ENCODE measurements at regions not wholly inside any gene's neighbourhood (a gene's known extent, or its start where the extent isn't known, plus 50 kb on each side); places are given as distances from the start of the nearest gene placed in this dataset.

DNA sequence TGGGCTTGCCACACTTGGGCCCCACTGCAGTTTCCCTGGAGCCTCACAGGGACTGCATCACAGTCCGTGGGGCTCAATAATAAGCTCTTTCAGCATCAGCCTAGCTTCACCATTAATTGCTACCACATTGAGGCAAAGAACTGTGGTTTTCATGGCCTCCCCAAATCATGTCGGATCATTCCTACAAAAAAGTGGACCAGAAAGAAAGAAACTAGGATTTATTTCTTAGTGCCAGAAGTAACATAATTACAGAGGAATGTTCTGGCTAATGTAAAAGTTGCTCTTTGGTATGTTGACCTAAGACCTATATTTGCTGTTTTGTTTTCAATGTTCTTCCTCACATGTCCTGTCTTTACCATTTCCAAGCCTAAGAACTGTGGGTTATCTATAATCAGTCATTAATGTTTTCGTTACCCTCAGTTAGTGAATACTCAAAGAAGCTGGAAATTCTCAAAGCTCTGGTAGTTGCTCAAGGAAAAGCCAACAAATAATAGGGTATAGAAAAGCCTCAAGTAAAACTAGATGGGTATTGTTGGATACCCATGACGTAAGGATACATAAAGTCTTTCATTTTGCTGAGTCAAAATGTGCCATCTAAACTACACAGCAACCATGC, 173.9 kb downstream of the LTN1 start:
- DNase-seq (ENCODE audit: low read depth) (no peak), FAIRE-seq (no peak)
- no peaks in the 10 kb centered on the region for H3K36me3 ChIP-seq (ENCODE audit: control insufficient read depth, insufficient read depth, low read length)
- H3K27me3 ChIP-seq (ENCODE audit: control insufficient read depth, insufficient read depth, low read length), result no peaks in the 10 kb centered on the region
- TF ChIP-seq, protein P1, sequence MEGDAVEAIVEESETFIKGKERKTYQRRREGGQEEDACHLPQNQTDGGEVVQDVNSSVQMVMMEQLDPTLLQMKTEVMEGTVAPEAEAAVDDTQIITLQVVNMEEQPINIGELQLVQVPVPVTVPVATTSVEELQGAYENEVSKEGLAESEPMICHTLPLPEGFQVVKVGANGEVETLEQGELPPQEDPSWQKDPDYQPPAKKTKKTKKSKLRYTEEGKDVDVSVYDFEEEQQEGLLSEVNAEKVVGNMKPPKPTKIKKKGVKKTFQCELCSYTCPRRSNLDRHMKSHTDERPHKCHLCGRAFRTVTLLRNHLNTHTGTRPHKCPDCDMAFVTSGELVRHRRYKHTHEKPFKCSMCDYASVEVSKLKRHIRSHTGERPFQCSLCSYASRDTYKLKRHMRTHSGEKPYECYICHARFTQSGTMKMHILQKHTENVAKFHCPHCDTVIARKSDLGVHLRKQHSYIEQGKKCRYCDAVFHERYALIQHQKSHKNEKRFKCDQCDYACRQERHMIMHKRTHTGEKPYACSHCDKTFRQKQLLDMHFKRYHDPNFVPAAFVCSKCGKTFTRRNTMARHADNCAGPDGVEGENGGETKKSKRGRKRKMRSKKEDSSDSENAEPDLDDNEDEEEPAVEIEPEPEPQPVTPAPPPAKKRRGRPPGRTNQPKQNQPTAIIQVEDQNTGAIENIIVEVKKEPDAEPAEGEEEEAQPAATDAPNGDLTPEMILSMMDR (IDR thresholded peaks at IDR 0.05; ENCODE audit: insufficient read depth, low read length, severe bottlenecking), result no peak
- no peak overlapping the region for H3K4me3 ChIP-seq (ENCODE audit: low read depth, low read length)

GRCh38 chr21:28817871-28818270, 174.8 kb downstream of the LTN1 start:
- Histone ChIP-seq H3K4me3 (ENCODE audit: low read depth, low read length) (no peak overlapping the region), H3K27me3 (ENCODE audit: control insufficient read depth, insufficient read depth, low read length) (no peaks in the 10 kb centered on the region), H3K36me3 (ENCODE audit: control insufficient read depth, insufficient read depth, low read length) (no peaks in the 10 kb centered on the region)
- FAIRE-seq (no peak), DNase-seq (ENCODE audit: low read depth) (no peak)
- TF ChIP-seq, protein P1 (IDR thresholded peaks at IDR 0.05; ENCODE audit: insufficient read depth, low read length, severe bottlenecking), result no peak

- no peak overlapping the region for H3K4me3 ChIP-seq (ENCODE audit: low read depth, low read length)
- TF ChIP-seq, protein P1 (IDR thresholded peaks at IDR 0.05; ENCODE audit: insufficient read depth, low read length, severe bottlenecking), result no peak
- H3K36me3 ChIP-seq (ENCODE audit: control insufficient read depth, insufficient read depth, low read length), result no peaks in the 10 kb centered on the region
- DNase-seq (ENCODE audit: low read depth), result no peak
- no peaks in the 10 kb centered on the region for H3K27me3 ChIP-seq (ENCODE audit: control insufficient read depth, insufficient read depth, low read length)
- FAIRE-seq, result no peak
Observed at GRCh38 chr21:28811860-28812259, 180.8 kb downstream of the LTN1 start.

DNA sequence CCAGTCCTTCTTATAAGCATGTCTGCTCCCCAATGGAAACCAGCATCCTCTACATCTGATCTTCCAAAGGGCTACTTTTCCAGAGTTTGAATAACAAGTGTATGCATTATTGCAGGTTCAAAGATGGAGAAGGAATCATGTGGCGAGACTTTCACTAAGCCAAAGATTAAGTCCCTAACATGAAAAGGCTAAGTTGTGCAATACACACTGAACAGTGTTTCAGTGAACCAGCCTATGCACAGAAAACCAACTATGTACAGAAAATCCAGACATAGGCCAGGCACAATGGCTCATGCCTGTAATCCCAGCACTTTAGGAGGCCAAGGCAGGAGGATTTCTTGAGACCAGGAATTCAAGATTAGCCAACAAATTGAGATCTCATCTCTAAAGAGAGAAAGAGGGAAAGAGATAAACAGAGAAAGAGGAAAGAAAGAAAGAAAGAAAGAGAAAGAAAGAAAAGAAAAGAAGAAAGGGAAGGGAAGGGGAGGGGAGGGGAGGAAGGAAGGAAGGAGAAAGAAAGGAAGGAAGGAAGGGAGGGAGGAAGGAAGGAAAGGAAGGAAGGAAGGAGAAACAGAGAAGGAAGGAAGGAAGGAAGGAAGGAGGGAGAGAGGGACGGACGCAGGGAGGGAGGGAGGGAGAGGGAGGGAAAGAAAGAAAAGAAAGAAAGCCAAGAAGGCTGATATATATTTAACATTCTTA, 181.7 kb downstream of the LTN1 start:
- Histone ChIP-seq H3K27me3 (ENCODE audit: control insufficient read depth, insufficient read depth, low read length) (no peaks in the 10 kb centered on the region), H3K4me3 (ENCODE audit: low read depth, low read length) (no peak overlapping the region), H3K36me3 (ENCODE audit: control insufficient read depth, insufficient read depth, low read length) (no peaks in the 10 kb centered on the region)
- no peak for FAIRE-seq
- TF ChIP-seq, protein P1 (IDR thresholded peaks at IDR 0.05; ENCODE audit: insufficient read depth, low read length, severe bottlenecking), result no peak
- no peak for DNase-seq (ENCODE audit: low read depth)

- DNase-seq (ENCODE audit: low read depth) (no peak), FAIRE-seq (no peak)
- no peak overlapping the region for H3K4me3 ChIP-seq (ENCODE audit: low read depth, low read length)
- no peaks in the 10 kb centered on the region for H3K27me3 ChIP-seq (ENCODE audit: control insufficient read depth, insufficient read depth, low read length)
- TF ChIP-seq, protein P1 (IDR thresholded peaks at IDR 0.05; ENCODE audit: insufficient read depth, low read length, severe bottlenecking), result no peak
- no peaks in the 10 kb centered on the region for H3K36me3 ChIP-seq (ENCODE audit: control insufficient read depth, insufficient read depth, low read length)
Observed at GRCh38 chr21:28805885-28806284, 186.8 kb downstream of the LTN1 start.
